HG02943 (cell line): ENCODE measurements at regions not wholly inside any gene's neighbourhood (a gene's known extent, or its start where the extent isn't known, plus 50 kb on each side); places are given as distances from the start of the nearest gene placed in this dataset.

Experiments used
- ATAC-seq: cut with Tn5 transposase; IDR thresholded peaks from one replicate; pipeline ENCODE4 v1.9.1; 2021; ENCODE audit warnings: mild to moderate bottlenecking, low read depth, moderate library complexity; ENCODE audit not compliant: unreplicated experiment

- ATAC-seq, result no peak
These were observed 259.7 kb upstream of the TLE3 start for GRCh38 chr15:70357453-70357852.

- no peak for ATAC-seq
These were observed 259.2 kb upstream of the TLE3 start for GRCh38 chr15:70356919-70357318.

- ATAC-seq, result no peak
These were observed 258.5 kb upstream of the TLE3 start for GRCh38 chr15:70356062-70356860.

GRCh38 chr15:70355275-70355795 lies 257.6 kb upstream of the TLE3 start:
- no peak for ATAC-seq

GRCh38 chr15:70354346-70354905 lies 256.7 kb upstream of the TLE3 start:
- no peak for ATAC-seq

GRCh38 chr15:70353606-70354345 lies 256.1 kb upstream of the TLE3 start:
- ATAC-seq, result no peak

GRCh38 chr15:70351941-70352774 lies 254.4 kb upstream of the TLE3 start:
- no peak for ATAC-seq

GRCh38 chr15:70351391-70351790 lies 253.7 kb upstream of the TLE3 start:
- ATAC-seq, result no peak

- no peak for ATAC-seq
These were observed 251.0 kb upstream of the TLE3 start for GRCh38 chr15:70348581-70349344.

- ATAC-seq, result no peak
These were observed 250.5 kb upstream of the TLE3 start for GRCh38 chr15:70348226-70348543.

GRCh38 chr15:70347321-70348225 lies 249.9 kb upstream of the TLE3 start:
- ATAC-seq, result no peak

GRCh38 chr15:70345251-70346019 lies 247.7 kb upstream of the TLE3 start:
- no peak for ATAC-seq

GRCh38 chr15:70344666-70345065 lies 246.9 kb upstream of the TLE3 start:
- ATAC-seq, result no peak

- ATAC-seq, result no peak
These were observed 246.4 kb upstream of the TLE3 start for GRCh38 chr15:70343961-70344621.

- ATAC-seq, result no peak
These were observed 245.1 kb upstream of the TLE3 start for GRCh38 chr15:70342554-70343548.

- ATAC-seq, result no peak
These were observed 244.4 kb upstream of the TLE3 start for GRCh38 chr15:70342141-70342540.
